NCI-H526 treated with DMSO at 0.1 percent for 48 hours (cell line): ENCODE measurements at regions not wholly inside any gene's neighbourhood (a gene's known extent, or its start where the extent isn't known, plus 50 kb on each side); places are given as distances from the start of the nearest gene placed in this dataset.
"Not testable (repeated sequence)": the region's sequence is repeated elsewhere in the genome, so short reads cannot be mapped to it uniquely, and the experiment has no call there.

Source experiments
- DNase-seq: peaks from one replicate; lab custom pipeline; 2025; lab: John Stamatoyannopoulos, UW

GRCh38 chr11:42841556-42841955, 470.2 kb upstream of the API5 start:
- DNase-seq = no peak

GRCh38 chr11:42849362-42849761, 462.4 kb upstream of the API5 start:
- no peak for DNase-seq

- no peak for DNase-seq
These were observed 454.5 kb upstream of the API5 start for GRCh38 chr11:42857344-42857743.

GRCh38 chr11:42870480-42870879, 441.3 kb upstream of the API5 start:
- DNase-seq = no peak

GRCh38 chr11:42873800-42874405, 437.9 kb upstream of the API5 start:
- DNase-seq = not testable (repeated sequence)

GRCh38 chr11:42881335-42881734, 430.5 kb upstream of the API5 start:
- DNase-seq = not testable (repeated sequence)

- DNase-seq = no peak
These were observed 421.0 kb upstream of the API5 start for GRCh38 chr11:42890773-42891172.

- DNase-seq = no peak
These were observed 410.7 kb upstream of the API5 start for GRCh38 chr11:42901084-42901483.

- DNase-seq = no peak
These were observed 405.6 kb upstream of the API5 start for GRCh38 chr11:42906226-42906625.

GRCh38 chr11:42913731-42914130, 398.1 kb upstream of the API5 start:
- no peak for DNase-seq

GRCh38 chr11:42923651-42924050, 388.1 kb upstream of the API5 start:
- DNase-seq = no peak

- no peak for DNase-seq
These were observed 385.9 kb upstream of the API5 start for GRCh38 chr11:42925916-42926315.

- DNase-seq = no peak
These were observed 364.4 kb upstream of the API5 start for GRCh38 chr11:42947405-42947804.

GRCh38 chr11:42949738-42950376, 361.9 kb upstream of the API5 start:
- not testable (repeated sequence) for DNase-seq

GRCh38 chr11:42951266-42951665, 360.5 kb upstream of the API5 start:
- DNase-seq = no peak

GRCh38 chr11:42957831-42958230, 354.0 kb upstream of the API5 start:
- DNase-seq = no peak

GRCh38 chr11:42958635-42959034, 353.2 kb upstream of the API5 start:
- no peak for DNase-seq

GRCh38 chr11:42960521-42961088, 351.2 kb upstream of the API5 start:
- DNase-seq = no peak

- no peak for DNase-seq
These were observed 344.1 kb upstream of the API5 start for GRCh38 chr11:42967653-42968052.

- DNase-seq = no peak
These were observed 339.1 kb upstream of the API5 start for GRCh38 chr11:42972741-42973140.

- DNase-seq = no peak
These were observed 337.2 kb upstream of the API5 start for GRCh38 chr11:42974510-42975179.

- DNase-seq = no peak
These were observed 336.6 kb upstream of the API5 start for GRCh38 chr11:42975180-42975529.

GRCh38 chr11:42976636-42977217, 335.1 kb upstream of the API5 start:
- no peak for DNase-seq
